ENCODE measurements at regions not wholly inside any gene's neighbourhood (a gene's known extent, or its start where the extent isn't known, plus 50 kb on each side); places are given as distances from the start of the nearest gene placed in this dataset.

- CTCF ChIA-PET, result no interaction called here
- POLR2A ChIA-PET (ENCODE audit: unreplicated experiment), result no interaction called here
Measured at GRCh38 chr4:19823781-19824180, 427.9 kb upstream of the SLIT2 start.

GRCh38 chr4:19819737-19820136, 432.0 kb upstream of the SLIT2 start:
- ChIA-PET POLR2A (ENCODE audit: unreplicated experiment) (no interaction called here), CTCF (no interaction called here)
- no peak overlapping the region for H2AFZ ChIP-seq
- TF ChIP-seq EZH2 (IDR thresholded peaks at IDR 0.05; ENCODE audit: low read depth) (no peak), CTCF (conservative IDR thresholded peaks at IDR 0.05) (no peak)
- no peaks in the 10 kb centered on the region for H3K9me3 ChIP-seq (ENCODE audit: insufficient read depth, low read depth)
- intact Hi-C loops (cut with micrococcal nuclease; ENCODE audit: unreplicated experiment), result no loop called here
- no peaks in the 10 kb centered on the region for H3K9me2 ChIP-seq (ENCODE audit: insufficient read depth)
- no peaks in the 10 kb centered on the region for H3F3A ChIP-seq (ENCODE audit: insufficient read depth, low read depth)
- H4K20me1 ChIP-seq (ENCODE audit: insufficient read depth), result no peaks in the 10 kb centered on the region
- no peak for DNase-seq
- H3K27me3 ChIP-seq (ENCODE audit: insufficient read depth, low read depth), result no peaks in the 10 kb centered on the region
- no peaks in the 10 kb centered on the region for H3K4me1 ChIP-seq (replicated peaks; ENCODE audit: insufficient read depth)
- BruUV-seq (replicated peaks), result no TSS peak
- H3K79me2 ChIP-seq (ENCODE audit: low read depth), result no peaks in the 10 kb centered on the region
- H3K27ac ChIP-seq, result no peak overlapping the region
- no peak overlapping the region for H3K4me2 ChIP-seq
- H3K4me3 ChIP-seq, result no peak overlapping the region
- H3K36me3 ChIP-seq (ENCODE audit: low read depth), result no peaks in the 10 kb centered on the region

More at GRCh38 chr4:19823781-19824180, 427.9 kb upstream of the SLIT2 start:
- Histone ChIP-seq H3K27me3 (ENCODE audit: insufficient read depth, low read depth) (no peaks in the 10 kb centered on the region), H4K20me1 (ENCODE audit: insufficient read depth) (no peaks in the 10 kb centered on the region), H3K36me3 (ENCODE audit: low read depth) (no peaks in the 10 kb centered on the region), H3K4me1 (replicated peaks; ENCODE audit: insufficient read depth) (no peaks in the 10 kb centered on the region), H3K79me2 (ENCODE audit: low read depth) (no peaks in the 10 kb centered on the region), H3F3A (ENCODE audit: insufficient read depth, low read depth) (no peaks in the 10 kb centered on the region), H3K4me3 (no peak overlapping the region), H3K27ac (no peak overlapping the region), H2AFZ (no peak overlapping the region), H3K9me3 (ENCODE audit: insufficient read depth, low read depth) (no peaks in the 10 kb centered on the region), H3K4me2 (no peak overlapping the region), H3K9me2 (ENCODE audit: insufficient read depth) (no peaks in the 10 kb centered on the region)
- BruUV-seq (replicated peaks), result no TSS peak
- TF ChIP-seq CTCF (conservative IDR thresholded peaks at IDR 0.05) (no peak), EZH2 (IDR thresholded peaks at IDR 0.05; ENCODE audit: low read depth) (no peak)
- intact Hi-C loops (cut with micrococcal nuclease; ENCODE audit: unreplicated experiment), result no loop called here
- no peak for DNase-seq

GRCh38 chr4:19809989-19810388, 441.7 kb upstream of the SLIT2 start:
- Histone ChIP-seq H2AFZ (no peak overlapping the region), H3F3A (ENCODE audit: insufficient read depth, low read depth) (no peaks in the 10 kb centered on the region), H3K4me1 (replicated peaks; ENCODE audit: insufficient read depth) (no peaks in the 10 kb centered on the region), H3K4me2 (no peak overlapping the region), H3K27ac (no peak overlapping the region), H4K20me1 (ENCODE audit: insufficient read depth) (no peaks in the 10 kb centered on the region), H3K79me2 (ENCODE audit: low read depth) (no peaks in the 10 kb centered on the region), H3K36me3 (ENCODE audit: low read depth) (no peaks in the 10 kb centered on the region), H3K27me3 (ENCODE audit: insufficient read depth, low read depth) (no peaks in the 10 kb centered on the region), H3K9me3 (ENCODE audit: insufficient read depth, low read depth) (no peaks in the 10 kb centered on the region), H3K4me3 (no peak overlapping the region), H3K9me2 (ENCODE audit: insufficient read depth) (no peaks in the 10 kb centered on the region)
- ChIA-PET POLR2A (ENCODE audit: unreplicated experiment) (no interaction called here), CTCF (no interaction called here)
- TF ChIP-seq EZH2 (IDR thresholded peaks at IDR 0.05; ENCODE audit: low read depth) (no peak), CTCF (conservative IDR thresholded peaks at IDR 0.05) (no peak)
- no peak for DNase-seq
- intact Hi-C loops (cut with micrococcal nuclease; ENCODE audit: unreplicated experiment), result loop anchor here (2.0 kb wide), 1 partner anchor 71 kb away; no protein-coding TSS in a partner anchor
- BruUV-seq (replicated peaks), result no TSS peak

Measured in PC-9 (cell line).